Fibroblast of lung (primary cell): ENCODE measurements at regions not wholly inside any gene's neighbourhood (a gene's known extent, or its start where the extent isn't known, plus 50 kb on each side); places are given as distances from the start of the nearest gene placed in this dataset.

Source experiments
- CTCF ChIP-seq, 2 donors: IDR thresholded peaks in 1 of 2; conservative IDR thresholded peaks in 1 of 2; 1 replicate in 1 of 2; 2 replicates in 1 of 2; pipeline ENCODE4 v1.5.1; 2011 to 2012; ENCODE audit warnings: low read length in 2 of 2, control low read depth in 1 of 2, inconsistent platforms in 1 of 2, low read depth in 1 of 2, mild to moderate bottlenecking in 1 of 2
- EZH2 ChIP-seq: IDR thresholded peaks from 2 replicates; pipeline ENCODE4 v1.5.1; 2012; ENCODE audit warnings: low read length, control low read depth, mild to moderate bottlenecking; ENCODE audit errors: missing control alignments

GRCh38 chr6:3937438-3937837 lies 88.3 kb downstream of the FAM50B start:
- TF ChIP-seq EZH2 (no peak), CTCF (conservative IDR thresholded peaks at IDR 0.05 in 1 of 2, IDR thresholded peaks at IDR 0.05 in 1 of 2; ENCODE audit: low read depth in 1 of 2, low read length in 2 of 2) (no peak)
